ENCODE measurements at regions not wholly inside any gene's neighbourhood (a gene's known extent, or its start where the extent isn't known, plus 50 kb on each side); places are given as distances from the start of the nearest gene placed in this dataset.
A peak's percentile ranks its signal among the peaks of the same experiment; 100 is the strongest.
"Not testable (repeated sequence)": the region's sequence is repeated elsewhere in the genome, so short reads cannot be mapped to it uniquely, and the experiment has no call there.

DNA sequence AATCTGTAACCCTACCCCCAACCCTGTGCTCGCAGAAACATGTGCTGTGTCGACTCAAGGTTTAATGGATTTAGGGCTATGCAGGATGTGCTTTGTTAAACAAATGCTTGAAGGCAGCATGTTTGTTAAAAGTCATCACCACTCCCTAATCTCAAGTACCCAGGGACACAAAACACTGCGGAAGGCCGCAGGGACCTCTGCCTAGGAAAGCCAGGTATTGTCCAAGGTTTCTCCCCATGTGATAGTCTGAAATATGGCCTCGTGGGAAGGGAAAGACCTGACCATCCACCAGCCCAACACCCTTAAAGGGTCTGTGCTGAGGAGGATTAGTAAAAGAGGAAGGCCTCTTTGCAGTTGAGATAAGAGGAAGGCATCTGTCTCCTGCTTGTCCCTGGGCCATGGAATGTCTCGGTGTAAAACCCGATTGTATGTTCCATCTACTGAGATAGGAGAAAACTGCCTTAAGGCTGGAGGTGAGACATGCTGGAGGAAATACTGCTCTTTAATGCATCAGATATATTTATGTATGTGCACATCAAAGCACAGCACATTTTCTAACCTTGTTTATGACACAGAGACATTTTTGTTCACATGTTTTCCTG, 94.4 kb downstream of the LSM3 start:
- not testable (repeated sequence) for DNase-seq (ENCODE audit: low spot score)

GRCh38 chr3:14273901-14274611, 95.4 kb downstream of the LSM3 start:
- DNase-seq (ENCODE audit: low spot score) = peak; percentile 51

GRCh38 chr3:14274612-14274936, 96.0 kb downstream of the LSM3 start:
- no peak for DNase-seq (ENCODE audit: low spot score)

DNA sequence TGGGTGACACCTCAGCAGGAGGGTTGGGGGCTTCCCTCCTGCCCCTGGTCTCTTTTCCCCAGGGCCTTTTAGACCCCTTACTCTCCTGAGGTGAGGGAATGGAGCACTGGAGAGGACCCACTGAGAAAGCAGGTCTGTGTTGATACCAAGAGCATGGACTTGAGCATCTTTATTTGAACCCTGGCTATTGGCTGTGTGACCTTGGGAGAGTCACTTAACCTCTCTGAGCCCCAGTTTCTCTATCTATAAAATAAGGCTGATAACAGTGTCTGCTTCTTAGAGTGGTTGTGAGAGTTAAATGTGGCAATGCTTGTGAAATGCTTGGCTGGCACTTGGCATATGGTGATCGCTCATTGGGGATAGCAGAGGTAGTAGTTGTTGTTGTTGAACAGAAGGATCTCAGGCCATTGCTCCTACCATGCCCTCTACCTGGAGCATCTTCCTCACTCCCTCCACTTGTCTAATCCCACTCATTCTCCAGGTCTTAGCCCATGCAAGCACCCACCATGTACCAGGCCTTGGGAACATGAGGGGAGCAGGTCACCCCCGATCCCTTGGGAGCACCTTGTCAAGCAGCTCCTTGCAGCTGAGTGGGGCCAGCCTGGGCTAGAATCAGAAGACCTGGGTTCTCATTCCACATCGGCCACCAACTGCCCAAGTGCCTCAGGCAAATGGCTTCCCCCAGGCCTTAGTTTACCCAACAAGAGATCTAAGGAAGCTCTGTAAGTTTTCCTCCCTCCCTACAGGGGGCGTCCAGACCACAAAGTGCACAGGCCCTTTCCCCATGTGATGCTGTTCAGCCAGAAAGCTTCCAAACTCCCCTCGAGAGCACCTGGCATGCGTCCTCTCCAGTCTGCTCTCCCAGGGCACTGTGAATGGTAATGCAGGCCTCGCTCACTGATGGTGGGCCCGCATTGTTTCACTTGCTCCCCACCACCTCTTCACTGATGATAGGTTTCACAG, 96.7 kb downstream of the LSM3 start:
- no peak for DNase-seq (ENCODE audit: low spot score)

- DNase-seq (ENCODE audit: low spot score) = peak; percentile 46
These were observed 97.6 kb downstream of the LSM3 start for GRCh38 chr3:14275962-14276909.

- no peak for DNase-seq (ENCODE audit: low spot score)
These were observed 98.9 kb downstream of the LSM3 start for GRCh38 chr3:14277557-14277956.

DNA sequence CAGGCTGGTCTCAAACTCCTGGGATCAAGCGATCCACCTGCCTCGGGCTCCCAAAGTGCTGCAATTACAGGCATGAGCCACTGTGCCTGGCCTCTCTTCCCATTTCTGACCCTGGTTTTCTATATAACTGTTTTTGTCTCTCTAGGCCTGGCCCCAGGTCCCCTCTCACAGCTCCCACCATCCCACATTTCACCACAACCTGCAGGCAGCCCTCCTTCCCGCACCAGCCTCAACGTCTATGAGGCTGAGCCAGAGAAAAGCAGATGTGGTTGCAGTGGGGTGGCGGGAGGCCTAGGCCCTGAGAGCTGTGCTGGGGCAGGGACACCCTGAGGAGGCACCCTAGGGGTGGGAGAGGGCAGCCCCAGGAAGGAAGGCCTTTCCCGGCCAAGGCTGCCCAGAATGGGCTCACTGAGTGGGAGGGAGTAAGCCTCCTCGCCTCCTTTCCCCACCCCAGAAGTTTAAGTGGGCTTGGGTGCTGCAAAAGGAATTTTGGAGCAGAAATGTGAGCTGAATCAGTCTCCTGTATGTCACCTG, 99.7 kb downstream of the LSM3 start:
- no peak for DNase-seq (ENCODE audit: low spot score)

GRCh38 chr3:14278799-14279625, 100.4 kb downstream of the LSM3 start:
- DNase-seq (ENCODE audit: low spot score) = peak; percentile 17

GRCh38 chr3:14279626-14280061, 101.0 kb downstream of the LSM3 start:
- no peak for DNase-seq (ENCODE audit: low spot score)

DNA sequence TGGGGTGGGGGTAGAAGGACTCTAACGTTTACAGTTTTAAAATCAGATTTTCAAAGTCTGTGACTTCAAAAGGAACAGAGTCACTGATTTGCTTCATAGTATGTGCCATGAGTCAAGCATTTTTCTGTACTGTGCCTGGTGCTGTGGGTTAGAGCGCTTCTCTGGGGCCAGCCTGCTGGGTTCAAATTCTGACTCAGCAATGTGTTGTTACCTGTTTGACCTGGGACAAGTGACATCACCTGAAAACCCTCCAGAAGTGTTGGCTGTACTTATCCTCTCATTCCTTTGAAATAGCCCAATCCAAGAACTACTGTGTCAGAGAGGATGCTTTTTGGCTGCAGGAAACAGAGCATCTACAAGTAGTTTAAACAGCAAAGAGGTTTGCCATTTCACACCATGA, 101.7 kb downstream of the LSM3 start:
- DNase-seq (ENCODE audit: low spot score) = peak; percentile 88

- DNase-seq (ENCODE audit: low spot score) = no peak
These were observed 102.4 kb downstream of the LSM3 start for GRCh38 chr3:14281053-14281452.

GRCh38 chr3:14282001-14282705, 103.5 kb downstream of the LSM3 start:
- no peak for DNase-seq (ENCODE audit: low spot score)

GRCh38 chr3:14282706-14283075, 104.1 kb downstream of the LSM3 start:
- no peak for DNase-seq (ENCODE audit: low spot score)

DNA sequence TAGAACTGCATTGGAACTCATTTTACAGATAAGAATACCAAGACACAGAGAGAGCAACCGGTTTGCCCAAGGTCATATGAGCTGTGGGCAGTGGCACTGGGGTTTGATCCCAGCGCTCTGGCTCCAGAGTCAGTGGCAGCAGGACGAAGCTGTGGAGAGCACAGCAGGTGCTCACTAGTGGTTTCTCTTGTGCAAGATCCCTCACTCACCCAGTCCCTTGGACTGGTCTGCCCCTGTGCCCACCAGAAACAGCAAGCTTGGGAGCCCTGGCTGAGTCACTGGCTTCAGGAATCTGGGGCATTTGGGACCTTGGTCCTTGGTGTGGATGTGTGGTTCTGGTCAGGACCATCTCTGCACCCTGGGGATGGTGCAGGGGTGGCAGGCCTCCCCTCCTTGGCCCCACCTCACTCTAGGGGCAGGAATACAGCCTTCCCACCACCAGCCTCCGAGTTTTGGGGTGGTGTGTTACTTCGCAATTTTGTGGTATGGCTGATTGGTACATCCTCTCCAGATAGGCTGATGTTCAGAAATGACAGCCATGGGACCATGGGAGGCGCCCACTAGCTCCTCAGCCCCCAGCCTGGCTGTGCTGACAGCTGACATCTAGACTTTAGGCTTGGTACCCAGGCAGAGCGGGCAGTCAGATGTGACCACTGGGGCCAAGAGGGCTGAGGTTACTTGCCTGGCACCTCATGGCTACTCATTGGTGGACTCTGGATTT, 104.6 kb downstream of the LSM3 start:
- DNase-seq (ENCODE audit: low spot score) = no peak

- no peak for DNase-seq (ENCODE audit: low spot score)
These were observed 105.3 kb downstream of the LSM3 start for GRCh38 chr3:14283813-14284438.

GRCh38 chr3:14284694-14285547, 106.3 kb downstream of the LSM3 start:
- no peak for DNase-seq (ENCODE audit: low spot score)

- no peak for DNase-seq (ENCODE audit: low spot score)
These were observed 106.9 kb downstream of the LSM3 start for GRCh38 chr3:14285548-14285925.
